NCI-H446 (cell line): ENCODE measurements at regions not wholly inside any gene's neighbourhood (a gene's known extent, or its start where the extent isn't known, plus 50 kb on each side); places are given as distances from the start of the nearest gene placed in this dataset.

Experiments
- DNase-seq, 2 experiments: peaks; one replicate each; lab custom pipeline; 2025; lab: John Stamatoyannopoulos, UW

DNA sequence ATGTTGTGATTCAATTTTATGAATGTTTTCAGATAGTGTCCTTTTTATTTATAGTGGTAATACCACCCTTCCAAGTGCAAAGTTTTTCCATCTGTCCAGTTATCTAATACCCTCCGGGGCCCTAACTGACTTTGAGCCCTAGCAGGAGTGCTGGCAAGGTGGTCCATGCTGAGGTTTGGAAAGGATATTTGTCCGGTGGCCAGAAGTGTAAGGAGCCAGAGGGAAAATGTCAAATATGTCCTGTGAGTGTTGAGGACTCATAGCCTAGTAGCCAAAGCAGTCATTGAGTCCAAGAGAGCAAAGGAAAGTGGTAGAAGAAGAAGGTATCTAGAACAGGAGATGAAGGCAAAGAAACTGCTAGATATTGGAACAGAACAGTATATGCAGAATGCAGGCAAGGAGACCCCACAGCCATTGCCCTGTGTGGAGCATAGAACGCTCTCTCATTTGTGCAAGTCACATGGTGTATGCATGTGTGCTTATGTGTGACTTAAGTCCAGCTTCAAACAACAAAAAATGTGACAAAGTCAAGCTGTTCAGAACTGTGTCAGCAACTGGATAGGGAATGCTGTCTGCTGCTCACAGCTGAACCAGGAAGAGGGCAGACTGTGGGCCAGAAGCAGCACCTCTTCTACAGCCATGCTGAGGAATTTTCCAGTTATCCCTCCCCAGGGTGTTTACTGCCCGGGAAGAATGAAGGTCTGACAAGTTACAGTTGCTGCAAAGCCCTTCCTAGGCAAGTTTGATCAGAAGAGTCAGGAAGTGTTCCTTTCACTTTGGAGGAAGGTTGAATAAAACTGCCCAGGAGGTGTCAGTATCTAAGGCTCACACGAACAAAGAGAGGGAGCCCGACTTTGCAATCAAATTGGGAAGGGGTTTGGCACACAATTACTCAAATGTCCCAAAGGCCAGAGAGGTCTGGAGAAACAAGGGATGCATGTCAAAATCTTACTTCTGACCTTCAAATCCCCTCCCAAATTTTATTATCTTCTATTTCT is 463.3 kb upstream of the DMAC1 start:
- no peak for DNase-seq

DNA sequence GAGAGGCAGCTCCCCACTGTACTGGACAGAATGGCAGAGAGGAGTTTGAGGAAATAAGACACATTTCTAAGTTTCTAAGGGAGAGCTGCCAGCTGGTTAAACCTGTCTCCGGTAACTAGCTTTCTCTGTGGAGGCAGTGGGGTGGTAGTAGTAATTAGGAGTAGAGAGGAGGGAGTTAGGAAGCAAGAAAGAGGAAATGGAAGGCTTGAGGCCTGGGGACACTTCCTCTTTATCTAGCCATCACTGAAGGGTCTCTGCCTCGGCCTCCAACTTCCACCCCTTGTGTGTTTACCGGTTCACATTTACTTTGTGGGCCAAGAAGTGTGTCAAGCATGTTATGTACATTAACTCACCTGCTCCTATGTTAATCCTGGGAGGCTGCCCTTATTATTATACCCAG is 462.2 kb upstream of the DMAC1 start:
- no peak for DNase-seq

DNA sequence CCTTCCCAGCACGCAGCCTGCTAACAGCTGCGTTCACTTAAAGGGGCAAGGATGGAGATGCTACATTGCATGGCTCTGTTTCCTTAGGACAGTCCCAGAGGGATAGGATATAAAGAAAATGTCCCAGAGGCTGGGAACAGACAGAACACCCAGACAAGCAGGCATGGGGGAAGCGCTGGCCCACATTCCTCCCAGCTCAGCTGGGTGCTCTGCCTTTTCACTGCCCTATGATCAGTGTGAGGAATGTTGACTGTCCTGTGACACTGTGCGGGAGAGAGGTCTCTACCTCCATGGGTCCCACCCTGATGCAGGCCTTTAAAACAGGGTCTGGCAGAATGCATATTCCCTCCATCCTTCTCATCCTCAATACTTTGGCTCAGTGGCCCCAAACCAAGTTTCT is 459.4 kb upstream of the DMAC1 start:
- DNase-seq, result no peak

DNA sequence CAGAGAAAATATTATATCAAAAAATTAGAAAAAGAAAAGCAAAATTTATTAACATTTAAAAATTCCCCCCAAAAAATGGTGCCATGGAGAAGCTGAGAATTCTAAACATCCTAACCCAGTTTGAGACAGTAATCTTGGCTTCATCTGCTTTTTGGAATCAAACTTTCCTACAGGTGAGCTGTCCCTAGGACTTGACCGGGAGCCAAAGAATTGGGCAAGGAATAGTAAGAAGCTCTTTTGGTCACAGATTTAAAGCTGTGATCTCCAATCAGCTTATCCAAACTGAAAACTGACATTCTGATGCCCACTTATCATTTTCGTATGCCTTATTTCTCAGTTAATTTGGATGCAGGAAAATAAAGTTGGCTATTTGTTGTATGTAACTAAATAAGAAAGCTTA is 457.3 kb upstream of the DMAC1 start:
- no peak for DNase-seq

DNA sequence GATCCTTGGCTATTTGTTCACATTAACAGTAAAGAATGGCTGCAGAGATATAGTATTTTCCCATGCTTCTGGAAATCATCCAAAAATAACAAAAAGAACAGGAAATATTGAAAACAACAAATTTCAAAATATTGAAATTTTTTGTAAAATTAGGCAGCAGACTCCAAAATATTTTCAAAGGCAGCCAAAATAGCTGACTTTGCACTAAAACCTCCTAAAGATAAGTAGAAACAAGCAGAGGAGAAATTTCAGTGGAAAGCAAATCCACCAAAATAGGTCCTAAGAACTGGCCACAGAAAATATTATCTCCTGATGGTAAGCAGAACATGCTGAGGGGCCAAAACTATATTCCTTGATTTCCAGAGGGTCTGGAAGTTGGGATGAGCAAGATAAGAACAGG is 456.3 kb upstream of the DMAC1 start:
- no peak for DNase-seq

DNA sequence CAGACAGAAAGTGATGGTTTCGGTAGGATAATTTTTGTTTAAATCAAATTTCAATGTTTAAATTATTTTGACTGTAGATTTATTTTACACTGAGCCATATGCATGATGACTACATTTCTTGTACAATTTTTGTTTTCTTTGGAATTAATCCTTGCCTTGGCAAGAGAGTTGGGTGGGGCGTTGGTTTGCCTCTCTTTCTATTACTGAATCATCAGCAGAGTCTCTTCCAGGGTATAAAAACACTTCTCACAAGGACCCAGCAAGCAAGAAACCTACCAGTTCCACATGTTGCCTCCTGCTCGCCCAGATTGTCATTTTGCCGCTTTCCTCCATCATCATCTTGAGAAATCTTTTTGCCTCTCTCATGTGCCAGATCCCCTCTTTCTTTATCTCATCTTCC is 455.0 kb upstream of the DMAC1 start:
- no peak for DNase-seq

DNA sequence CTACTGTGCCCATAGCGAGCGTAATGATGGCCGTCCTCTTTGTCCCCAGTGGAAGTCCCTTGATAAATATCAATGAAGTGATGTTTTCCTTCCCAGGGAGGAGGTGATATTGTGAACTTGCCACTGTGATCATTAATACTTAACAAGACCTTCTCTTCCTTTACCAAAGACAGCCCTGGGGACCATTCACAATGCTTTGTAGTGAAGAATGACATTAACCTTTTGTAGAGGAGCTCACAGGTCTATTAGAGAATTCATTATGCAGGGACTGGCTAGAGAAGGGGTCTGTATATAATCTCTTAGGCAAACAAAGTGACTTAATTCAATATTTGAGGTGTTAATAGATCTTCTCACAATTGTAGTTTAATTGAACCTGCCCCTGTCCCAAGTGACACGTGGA is 452.9 kb upstream of the DMAC1 start:
- DNase-seq, result no peak

DNA sequence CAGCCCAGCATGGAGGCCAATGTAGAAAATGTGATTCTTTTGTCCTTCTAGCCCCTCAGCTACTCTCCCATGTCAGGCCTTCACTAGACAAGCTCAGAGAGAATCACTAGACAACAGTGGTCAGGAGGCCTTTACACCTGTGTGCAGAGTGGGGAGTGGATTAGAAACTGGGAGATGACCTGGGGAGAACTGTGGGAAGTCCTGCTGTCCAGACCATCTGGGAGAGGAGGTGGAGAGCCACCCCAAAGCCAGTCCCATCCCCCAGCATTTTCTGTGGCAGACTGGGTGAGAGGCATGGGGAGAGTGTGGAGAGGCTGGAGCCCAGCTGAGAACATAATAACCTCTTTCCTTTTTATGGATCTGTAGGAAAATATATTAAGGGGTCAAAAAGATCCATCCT is 452.0 kb upstream of the DMAC1 start:
- DNase-seq, result no peak

DNA sequence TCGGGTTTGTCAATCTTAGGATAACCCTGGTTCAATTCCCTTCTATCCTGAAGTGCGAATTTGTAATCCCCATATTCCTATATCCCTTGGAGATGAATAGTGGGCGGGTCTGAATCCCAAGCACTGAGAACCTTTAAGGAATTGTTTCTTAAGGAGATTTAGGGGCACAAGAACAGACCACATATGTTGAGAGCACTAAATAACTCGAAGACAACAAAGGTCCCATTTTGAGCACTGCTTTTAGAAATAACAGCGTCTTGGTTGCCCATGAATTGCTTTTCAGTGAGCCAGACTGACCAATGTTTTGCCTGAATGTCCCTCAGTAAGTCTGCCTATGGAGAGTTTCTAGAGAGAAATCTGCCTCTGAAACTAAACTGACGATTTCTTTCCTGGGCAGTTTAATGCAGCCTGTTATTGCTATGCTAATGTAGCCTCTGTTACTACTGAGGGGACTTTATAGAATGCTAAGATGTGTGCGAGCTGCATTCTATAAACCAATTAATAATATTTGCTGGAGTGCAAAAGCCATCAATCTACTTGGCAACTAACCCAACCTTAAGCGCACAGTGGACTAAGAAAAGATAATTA is 445.0 kb upstream of the DMAC1 start:
- no peak for DNase-seq

DNA sequence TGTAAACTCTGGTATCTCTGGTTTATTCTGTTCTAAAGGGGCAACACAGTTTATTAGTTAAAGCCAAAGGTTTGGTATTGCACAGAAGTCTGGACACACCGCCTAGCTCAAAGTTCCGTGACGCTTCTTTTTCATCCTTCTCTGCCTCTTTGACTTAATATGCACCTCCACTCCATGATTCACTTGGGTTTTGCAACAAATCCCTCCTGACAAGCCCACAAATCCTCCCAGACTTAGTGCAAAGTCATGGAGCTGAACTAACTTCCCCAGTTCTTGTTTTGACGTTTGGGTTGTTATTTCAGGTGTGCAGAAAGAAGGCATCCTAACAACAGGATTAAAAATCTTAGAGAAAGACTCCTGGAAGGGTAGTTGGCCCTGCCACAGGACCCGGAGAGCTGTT is 441.6 kb upstream of the DMAC1 start:
- DNase-seq, result no peak

DNA sequence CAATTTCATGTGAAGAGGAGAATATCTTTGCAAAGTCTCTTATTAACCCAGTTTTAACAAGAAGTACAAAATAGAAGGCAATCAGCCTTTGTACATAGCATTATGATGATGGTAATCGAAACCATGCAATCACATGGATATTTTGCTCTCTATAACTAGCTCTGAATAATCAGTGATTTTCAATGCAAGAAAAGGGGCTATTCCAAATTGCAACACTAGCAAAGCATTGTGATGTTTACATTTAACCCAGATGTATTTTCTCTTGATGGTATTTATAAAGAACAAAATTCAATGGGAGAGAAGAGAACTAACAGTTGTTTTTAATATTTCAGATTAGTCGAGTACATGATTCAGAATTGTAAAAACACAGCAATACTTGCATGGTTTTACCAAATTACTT is 437.5 kb upstream of the DMAC1 start:
- no peak for DNase-seq

DNA sequence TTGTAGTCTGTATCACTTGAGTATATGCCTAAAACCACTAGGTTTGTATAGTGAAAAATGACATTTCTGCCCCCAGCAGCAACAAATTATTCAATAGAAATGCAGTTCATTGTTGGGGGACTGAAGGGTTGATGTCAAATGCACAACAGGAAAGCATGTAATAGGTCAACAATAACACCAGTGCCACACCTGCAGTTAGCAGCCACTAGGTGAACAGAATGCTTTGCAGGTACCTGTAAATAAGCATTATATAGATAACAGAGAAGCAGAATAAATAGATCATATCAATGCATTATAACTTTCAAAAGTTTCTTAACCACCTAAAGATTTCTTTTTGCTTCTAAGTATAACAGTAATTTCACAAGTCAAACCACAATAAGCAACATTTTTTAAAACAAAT is 435.9 kb upstream of the DMAC1 start:
- no peak for DNase-seq

DNA sequence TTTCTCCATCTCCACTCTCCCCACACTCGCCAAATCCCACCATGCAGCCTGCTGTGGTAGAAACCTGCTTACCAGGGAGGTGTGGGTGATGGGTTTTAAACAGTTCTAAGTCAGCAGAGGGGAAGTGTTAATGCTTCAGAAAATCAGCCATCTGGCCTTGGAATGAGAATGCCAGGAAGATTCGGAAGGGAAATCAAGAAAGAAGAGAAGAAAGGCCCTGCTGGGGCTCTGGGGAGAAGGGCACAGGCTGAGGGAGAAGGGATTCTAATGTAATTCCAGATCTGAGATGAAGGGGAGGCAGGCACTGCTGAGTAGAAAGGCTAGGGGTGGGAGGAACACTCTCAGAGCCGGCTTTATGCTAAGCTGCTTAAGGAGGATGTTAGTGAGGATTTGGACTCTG is 434.7 kb upstream of the DMAC1 start:
- peak; percentile 58 to 86 for DNase-seq

DNA sequence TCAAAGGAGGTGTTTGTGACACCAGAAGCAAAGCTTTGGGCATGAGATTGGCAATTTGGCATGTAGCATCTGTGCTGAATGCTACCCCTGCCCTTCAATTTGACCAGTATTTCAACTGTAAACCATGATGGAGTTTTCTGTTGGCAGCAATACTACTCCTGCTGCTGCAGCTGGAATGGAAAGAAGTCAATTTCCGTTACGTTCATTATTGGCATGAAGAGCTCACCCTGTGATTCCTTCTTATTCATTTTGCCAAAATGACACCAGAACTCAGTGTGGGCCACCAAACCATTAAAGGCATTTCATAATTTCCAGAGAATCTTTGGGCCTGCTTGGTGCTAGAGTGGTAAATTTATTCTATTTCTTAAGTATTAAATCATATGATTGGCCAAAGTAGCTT is 433.1 kb upstream of the DMAC1 start:
- peak in 1 of 2 experiments; percentile 51 for DNase-seq

DNA sequence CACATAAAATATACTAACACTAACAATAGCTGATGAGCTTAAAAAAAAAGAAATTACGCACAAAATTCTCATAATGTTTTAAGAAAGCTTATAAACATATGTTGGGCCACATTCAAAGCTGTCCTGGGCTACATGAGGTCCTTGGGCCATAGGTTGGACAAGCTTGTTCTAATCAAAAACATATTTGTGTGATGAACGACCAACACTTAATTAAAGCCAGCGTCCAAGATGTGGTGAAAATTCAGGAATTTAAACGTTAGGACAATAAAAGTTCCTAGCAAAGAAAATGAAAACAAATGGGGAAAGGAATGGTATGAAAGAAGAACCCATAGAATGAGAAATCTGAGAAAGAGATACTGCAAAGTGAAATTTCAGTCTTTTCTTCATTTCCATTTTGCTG is 429.6 kb upstream of the DMAC1 start:
- DNase-seq, result no peak

DNA sequence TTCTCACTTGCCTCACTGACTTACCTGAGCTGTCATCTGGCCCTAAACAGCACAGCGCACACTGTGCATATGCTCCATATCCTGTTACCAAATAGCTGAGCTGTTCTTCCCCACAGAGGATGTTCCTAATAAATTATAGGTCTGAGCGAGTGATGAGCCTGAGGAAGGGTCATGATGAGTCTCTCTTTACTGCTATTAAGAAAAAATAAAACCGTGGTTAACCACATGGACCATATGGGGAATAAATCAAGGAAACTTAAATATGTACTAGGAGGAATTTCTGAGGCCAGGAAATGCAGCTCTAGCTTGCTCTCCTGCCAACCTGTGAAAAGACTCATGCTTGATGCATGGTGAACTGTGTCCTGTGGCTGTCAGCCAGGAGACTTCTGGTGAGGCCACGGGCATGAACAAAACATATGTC is 424.8 kb upstream of the DMAC1 start:
- peak; percentile 51 to 86 for DNase-seq

DNA sequence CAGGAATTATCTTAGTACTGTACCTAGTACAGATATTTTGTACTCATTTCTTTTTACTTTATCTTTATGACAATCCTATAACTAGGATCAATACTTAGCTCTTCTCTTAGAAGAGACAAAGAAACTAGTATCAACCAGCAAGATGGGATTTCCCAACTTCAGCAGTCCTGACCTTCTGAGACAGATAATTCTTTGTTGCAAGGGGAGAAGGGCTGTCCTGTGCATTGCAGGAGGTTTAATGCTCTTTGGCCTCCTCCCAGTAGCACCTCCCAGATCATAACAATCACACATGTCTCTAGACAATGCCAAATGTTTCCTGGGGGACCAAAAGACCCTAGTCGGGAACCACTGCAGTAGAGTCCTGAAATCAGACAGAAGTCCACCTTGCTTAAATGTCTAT is 424.3 kb upstream of the DMAC1 start:
- DNase-seq, result peak in 1 of 2 experiments; percentile 50

DNA sequence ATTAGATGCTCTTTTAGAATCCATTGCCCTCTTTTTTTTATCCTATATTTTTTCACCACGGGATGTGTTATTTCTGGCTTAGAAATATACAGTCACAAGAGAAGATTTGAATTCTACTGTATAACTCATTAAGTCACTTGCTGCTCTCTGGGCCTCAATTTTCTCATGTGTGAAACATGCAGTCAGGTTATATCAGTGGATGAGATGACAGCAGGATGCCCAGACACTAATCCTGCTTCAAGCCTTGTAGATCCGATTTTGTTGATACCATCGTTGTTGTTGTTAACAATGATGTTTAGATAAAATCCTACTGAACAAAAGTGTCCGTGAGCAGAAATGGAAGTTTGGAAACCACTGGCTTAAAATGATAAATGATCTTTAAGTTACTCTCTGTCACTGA is 421.9 kb upstream of the DMAC1 start:
- DNase-seq, result no peak

DNA sequence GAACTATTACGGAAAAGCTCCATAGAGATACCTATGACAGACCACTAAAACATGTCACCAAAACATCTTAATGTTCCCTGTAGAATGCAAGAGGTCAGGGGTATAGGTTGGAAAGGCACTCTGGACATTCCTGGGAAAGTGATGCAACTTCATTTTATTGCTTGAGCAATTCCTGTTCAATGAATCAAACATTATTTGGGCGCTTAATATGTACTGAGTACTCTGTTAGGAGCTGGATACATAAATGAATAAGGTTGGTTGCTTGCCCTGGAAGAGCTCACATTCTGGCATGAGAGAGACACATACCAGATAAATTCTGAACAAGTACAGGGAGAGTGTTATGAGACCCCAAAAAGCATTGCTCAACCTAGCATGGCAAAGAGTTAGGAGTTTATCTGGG is 408.9 kb upstream of the DMAC1 start:
- no peak for DNase-seq

DNA sequence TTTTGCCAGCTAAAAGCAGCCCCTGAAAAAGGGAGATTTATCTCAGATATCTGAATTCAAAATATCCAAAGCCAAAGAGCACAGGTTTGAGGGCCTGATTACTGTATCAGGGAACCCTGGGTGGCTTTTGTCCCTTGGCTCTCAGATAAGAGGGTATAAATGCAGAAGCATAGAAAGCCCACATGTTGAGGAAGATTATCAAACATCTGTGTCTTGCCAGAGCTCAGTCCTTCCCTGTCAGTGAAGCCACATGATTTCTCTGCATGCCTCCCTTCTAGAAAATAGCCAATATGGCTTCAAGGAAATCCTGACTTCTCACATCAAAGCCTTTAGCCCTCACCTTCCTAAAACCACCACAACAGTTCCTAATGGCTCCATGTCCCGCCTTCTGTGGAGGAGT is 408.0 kb upstream of the DMAC1 start:
- no peak for DNase-seq

DNA sequence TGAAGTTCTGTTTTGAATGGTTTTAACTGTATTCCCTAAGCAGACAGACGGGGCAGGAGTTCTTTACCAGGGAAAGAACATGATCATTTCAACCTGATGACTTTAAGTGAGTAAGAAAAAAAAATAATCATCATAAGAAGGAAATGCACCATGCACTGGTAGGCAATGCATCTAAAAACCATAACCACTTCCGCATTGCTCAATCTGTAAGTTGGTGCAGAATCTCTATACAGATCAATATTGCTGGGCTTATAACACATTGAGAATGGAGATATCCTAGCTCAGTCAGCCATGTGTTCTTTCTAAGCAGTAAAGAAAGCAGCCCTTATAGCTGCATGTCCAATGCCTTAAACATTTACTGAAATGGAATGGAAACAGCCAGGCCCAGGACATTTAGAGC is 407.1 kb upstream of the DMAC1 start:
- no peak for DNase-seq

DNA sequence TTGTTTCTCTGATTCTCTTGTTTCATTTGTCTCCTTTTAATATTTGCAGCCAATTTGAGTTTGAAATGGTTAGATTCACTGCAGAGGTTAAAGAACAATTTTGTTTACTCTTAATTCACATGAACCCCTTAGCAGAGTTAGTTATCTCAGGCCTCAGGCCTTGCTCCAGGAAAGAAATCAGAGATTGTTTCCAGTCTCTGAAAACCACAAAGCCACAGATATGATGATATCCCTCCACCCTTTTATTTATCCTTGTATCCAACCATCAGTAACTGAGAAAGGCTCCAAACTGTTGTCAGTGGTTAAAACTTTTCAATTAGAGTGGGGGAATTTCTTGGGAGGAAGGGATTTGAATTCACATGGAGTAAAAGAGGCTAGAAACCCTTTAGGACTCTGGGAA is 406.0 kb upstream of the DMAC1 start:
- no peak for DNase-seq

DNA sequence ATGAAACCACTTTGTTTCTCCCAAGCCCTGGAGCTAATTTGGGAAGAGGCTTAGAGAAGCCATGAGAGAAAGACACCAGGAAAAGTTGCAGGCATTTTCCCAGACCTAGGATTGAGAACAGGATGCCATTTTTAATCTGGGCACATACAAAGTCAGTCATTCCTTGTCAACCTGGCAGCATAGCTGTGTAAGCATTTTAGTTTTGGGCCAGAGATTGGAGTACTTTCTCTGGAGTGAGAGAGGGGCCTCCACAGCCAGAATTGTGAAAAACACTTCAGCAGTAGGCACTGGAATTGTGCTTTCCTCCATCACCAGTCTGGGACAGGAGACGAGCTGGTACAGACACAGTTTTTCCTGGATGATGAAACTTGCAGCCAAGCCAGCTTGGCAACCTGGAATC is 390.3 kb upstream of the DMAC1 start:
- DNase-seq, result no peak
